A204.1 (cell line): ENCODE measurements at regions not wholly inside any gene's neighbourhood (a gene's known extent, or its start where the extent isn't known, plus 50 kb on each side); places are given as distances from the start of the nearest gene placed in this dataset.

Experiments
- FAIRE-seq: peaks from 2 replicates; lab custom pipeline; 2012; peaks lifted over from hg19 to GRCh38; lab: Jason Lieb, UNC

DNA sequence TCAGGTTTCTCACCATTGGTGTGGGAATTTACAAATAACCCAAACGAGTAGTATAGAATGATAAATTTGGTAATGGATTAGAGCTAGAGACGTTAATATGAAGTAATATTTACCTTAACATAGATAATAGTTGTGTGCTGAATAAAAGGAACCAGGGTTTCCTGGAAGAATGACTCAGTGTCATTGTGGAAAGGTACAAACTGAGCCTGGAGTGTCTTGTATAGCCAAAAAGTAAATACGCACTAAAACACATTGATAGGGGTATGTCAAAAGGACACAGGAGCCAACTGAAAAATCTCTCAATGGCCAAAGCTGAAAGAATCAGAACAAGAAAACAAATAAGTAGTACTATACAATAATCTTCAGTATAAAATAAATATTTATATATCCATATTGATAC lies 363.5 kb downstream of the SLCO4C1 start:
- FAIRE-seq: no peak

DNA sequence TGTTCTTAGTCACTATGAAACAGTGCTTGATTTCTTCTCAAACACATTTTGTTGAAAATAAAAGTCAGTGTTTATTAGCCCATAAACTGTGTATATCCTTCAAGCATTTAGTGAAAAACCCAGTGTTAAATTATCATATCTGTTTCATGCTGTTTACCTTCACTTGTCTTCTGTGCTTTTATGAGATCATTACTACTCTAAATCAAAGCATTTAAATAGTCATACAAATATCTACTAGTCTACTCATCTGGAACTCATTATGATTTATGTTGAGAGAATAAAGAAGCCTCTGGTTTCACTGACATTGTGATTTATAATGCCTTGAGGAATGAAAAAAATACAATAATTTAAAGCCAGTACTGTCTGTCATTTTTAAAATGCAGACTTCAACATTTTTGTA lies 366.5 kb downstream of the SLCO4C1 start:
- no peak for FAIRE-seq

DNA sequence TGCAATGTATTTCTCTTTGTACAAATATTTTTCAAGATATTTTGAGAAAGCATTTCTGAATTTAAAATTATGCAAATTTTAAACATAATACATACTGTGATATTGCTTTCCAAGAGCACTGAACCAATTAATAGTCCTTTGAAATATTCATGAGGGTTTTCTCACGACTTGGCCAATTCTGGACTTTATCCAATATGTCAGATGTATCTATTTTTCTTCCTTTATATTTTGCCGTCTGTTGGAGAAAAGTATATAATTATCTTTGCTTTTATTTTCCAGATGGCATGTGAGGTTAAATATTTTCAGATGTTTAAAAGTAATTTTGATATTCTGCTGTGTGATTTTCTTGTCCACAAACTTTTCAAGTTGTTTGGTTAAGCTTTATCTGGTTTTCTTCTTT lies 378.9 kb downstream of the SLCO4C1 start:
- FAIRE-seq: no peak

DNA sequence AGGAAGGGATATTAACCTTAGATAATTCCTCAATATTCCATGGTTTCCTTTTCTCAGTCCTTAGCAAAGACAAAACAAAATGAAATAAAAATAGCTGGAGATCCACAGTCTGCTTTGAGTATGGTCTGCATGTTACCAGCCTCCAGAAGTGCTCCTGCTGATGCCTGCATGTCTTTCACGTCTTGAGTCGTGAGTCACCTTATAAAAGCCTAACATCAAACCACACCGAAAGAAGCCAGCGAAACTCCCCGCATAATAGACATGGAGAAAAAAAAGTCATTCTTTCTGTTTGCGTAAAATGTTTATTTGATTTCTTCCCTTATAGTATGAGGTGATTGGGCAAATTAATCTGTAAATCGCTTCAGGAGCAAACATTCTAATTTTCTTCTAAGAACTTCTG lies 380.5 kb downstream of the SLCO4C1 start:
- no peak for FAIRE-seq

DNA sequence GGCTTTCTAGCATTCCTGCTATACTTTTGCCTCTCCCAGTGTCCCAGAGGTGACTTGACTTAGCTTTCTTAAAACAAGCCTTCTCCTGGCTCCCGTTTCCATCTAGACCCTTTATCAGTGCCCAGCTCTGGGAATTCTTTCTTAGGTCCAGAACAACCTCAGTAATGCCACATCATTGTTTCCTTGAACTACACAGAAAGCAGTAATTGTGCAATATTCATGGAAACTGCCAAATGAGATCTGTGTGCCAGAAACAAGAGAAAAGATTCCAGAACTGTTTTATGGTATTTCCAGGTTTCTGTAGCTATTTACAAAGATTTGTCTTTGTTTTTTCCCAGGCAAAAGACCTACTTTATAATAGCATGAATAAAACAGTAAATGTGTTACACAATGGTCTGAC lies 391.3 kb downstream of the SLCO4C1 start:
- no peak for FAIRE-seq

DNA sequence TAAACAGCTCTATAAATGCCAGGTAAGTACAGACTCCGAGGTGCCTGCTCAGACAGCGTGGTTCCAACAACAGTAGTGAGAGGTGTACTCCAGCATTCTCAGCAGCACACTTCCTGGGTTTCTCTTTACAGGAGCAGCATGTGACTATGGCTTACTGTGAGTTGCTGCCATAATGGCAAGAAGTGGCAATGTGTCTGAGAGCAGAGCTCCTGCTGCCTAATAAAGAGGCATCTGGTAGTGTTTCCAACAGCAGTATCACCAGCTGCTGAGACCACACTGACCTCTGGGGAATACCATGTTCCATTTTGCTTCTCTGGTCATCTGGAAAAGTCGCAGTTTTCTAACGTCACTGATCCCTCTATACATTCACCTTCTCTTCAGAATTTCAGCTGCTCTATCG lies 398.2 kb downstream of the SLCO4C1 start:
- no peak for FAIRE-seq

DNA sequence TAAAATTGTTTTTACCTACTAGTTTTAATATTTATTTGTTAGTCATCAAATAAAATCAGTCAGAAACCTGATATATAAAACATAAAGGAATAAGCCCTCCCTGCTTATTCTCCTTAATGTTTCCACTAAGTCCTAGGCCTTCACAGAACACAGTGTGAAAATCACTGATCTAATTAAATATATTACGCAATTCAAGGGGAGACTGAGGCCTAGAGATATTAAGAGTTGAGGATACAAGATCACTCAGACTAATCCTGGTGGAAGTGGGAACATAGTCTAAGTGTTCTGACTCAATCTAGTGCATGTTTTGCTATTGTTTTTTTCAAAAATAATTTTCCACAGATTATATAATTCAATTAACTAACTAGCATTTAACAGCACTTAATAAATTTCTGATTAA lies 401.1 kb downstream of the SLCO4C1 start:
- no peak for FAIRE-seq

DNA sequence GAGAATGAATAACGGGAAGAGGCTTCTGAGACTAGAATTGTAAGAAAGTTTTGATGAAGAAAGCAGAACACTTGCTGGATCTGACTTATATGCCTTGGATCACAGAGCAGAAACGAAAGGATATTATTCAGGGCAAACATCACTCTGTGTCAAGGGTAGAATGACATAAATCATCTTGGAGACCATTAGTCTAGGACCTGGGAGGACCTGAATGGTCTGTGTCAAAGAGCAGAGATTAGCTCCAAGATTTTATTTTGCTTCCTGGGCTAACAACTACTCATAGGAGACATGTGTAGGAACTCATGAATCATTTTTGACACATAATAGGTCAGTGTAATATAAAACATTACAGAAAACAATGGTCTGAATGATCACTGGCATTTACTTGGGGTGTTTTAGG lies 417.9 kb downstream of the SLCO4C1 start:
- no peak for FAIRE-seq

DNA sequence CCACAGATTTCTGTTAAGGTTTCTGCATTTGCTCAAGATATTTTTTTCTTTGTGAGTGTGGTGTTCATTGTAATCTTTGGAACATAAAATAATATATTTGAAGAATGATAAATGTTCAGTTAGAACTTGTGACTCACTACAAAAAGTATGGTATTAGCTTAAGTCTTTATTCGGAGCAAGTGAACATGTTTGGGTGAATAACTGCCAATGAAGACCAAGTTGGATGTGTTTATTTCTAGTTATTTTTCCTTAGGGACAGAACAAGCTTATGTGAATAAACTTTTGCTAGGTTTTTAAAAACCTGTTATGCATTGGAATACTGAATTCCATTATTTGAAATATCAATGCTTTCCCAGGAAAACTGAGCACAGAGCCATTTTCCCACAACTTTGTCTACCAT lies 418.6 kb downstream of the SLCO4C1 start:
- no peak for FAIRE-seq

DNA sequence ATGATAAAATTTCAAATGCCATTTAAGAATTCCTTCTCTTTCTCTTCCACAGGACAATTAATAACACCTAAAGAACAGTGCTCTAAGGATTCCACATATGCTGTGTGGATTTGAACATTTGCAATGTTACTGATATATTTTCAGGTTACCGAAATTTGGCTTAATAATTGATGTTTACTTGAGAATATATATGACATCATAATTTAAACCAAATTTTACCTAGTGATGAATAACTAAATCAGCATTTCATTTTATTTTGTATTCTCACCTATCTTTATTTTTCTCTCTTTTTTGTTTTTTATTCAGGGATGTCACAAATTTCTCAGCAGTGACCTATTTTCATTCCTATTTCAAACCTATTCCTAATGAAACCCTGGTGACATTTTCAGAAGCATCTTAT lies 429.6 kb downstream of the SLCO4C1 start:
- no peak for FAIRE-seq

DNA sequence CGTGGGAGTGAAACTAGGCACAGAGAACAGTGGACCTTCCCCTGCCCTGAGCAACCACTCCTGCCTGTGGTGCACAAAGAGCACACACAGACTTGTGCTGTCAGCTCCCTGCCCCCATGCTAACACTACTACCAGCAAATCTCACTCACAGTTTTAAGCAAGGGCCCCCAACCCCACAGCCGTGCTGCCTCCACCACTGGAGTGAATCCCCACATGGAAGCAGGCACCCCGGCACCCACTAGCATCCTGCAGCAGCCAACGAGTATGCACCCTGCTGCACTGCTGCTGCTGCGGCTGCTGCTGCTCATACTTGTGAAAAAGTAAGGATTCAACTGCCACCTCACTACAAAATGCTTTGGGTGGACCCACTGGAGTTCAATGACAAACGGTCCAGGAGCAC lies 435.5 kb downstream of the SLCO4C1 start:
- FAIRE-seq: no peak

DNA sequence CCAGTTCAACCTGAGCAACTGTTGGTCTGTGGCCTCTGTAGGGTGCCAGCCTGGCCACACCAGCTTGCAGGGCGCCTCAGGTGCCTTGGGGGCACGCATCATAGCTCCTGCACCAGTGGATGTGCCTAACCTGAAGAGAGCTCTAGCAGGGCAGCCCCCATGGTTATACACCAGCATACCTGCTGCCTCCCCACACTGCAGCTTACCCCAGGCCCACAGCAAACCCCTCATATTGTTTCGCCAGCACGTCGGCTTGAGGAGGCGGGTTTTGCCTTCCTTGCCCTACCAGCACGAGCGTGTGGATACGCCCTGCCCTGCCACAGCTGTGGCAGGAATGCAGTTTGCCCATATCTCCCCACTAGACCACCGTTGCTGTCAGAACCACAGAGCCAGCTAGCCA lies 435.9 kb downstream of the SLCO4C1 start:
- FAIRE-seq: no peak

DNA sequence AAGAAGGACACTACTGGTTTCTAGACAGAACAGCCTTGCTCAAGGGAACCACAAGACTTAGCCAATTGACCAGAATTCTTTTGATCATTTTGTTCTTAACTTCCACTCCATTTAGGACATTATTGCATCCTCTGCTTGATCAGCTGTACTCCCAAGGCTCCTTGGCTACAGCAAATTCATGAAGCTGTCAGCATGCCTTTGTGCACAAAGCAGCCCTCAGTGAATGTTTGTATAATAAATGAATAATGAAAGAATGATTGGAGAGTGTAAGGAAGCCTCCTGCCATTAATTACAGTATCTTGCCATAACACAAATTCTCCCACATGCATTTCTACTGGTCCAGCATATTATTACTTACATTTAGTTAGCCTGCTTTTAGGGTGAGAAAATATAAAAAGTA lies 449.6 kb downstream of the SLCO4C1 start:
- no peak for FAIRE-seq

DNA sequence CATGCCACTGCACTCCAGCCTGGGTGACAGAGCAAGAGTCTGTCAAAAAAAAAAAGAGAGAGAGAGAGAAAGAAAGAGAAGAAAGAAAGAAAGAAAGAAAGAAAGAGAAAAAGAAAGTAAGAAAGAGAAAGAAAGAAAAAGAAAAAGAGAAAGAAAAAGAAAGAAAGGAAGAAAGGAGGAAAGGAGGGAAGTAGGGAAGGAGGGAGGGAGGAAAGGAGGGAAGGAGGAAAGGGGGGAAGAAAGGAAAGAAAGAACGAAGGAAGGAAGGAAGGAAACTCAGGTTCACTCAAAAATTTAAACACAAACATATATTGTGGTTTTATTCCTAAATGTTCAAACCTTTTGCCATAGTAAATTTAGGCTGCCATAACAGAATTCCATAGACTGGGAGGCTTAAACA lies 453.0 kb downstream of the SLCO4C1 start:
- FAIRE-seq: no peak

DNA sequence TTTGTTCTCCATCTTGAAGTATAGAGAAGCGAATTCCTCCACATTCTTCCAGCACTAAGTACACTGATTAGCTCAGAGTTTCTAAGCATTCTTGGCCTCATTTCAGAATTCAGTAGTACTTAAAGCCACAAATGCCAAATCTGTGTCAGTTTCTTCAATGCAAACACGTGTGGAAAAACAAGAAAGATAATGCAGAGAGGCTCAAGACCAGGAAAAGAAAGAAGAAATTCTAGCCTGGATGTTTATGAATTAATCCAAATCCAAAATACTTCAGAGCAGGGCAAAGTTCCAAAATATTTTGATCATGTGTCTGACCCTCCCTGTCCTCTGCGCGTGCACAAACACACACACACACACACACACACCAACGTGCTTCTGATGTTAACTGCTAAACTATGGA lies 457.6 kb downstream of the SLCO4C1 start:
- no peak for FAIRE-seq

DNA sequence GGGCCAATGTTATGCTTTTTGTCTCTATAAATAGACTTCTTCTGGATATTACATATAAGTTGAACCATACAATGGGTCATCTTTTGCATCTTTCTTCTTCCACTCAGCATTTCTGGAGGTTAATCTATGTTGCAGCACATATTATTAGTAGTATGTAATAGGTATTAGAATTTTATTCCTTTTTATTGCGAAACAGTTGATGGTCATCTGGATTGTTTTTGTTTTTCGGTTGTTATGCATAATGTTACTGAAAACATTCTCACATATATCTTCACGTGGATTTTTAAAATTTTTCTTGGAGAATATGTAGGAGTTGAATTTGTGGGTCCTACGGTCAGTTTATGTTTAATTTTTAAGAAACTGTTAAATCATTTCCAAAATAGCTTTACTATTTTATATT lies 466.8 kb downstream of the SLCO4C1 start:
- no peak for FAIRE-seq

DNA sequence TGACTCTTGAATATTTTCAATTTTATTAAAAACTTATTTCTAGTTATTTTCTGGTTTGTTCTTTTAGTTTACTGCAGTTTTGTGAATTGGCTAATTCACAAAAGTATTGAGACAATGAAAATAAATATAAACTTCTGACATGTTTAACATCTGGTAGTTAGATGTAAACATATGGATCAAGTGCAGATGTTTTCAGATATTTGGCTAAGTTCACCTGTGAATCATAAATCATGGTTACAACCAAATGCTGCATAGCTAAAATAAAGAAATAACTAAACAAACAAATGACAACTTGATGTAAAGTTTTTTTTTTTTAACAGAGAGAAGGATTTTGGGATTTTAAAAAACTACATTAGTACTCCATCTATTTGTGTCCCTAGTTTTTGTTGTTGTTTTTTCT lies 484.6 kb downstream of the SLCO4C1 start:
- no peak for FAIRE-seq

DNA sequence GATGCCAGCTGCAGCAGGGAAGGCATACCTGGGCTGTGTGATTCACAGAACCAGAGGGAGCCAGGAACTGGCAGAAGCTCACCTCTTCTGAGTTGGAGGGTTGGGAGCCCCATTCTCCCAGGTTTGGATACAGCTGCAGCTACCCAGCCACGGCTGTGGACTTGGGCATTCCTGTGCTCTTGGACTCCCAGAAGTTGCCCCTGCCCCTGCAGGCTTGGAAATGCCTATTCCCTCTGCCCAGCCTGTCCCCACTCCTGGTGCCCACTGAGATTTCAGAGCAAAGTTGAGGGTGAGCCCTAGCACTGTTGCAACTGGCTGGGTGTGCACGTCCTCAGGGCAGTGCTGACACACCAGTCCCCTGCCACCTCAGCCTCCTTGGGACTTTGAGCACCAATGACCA lies 489.7 kb downstream of the SLCO4C1 start:
- no peak for FAIRE-seq

DNA sequence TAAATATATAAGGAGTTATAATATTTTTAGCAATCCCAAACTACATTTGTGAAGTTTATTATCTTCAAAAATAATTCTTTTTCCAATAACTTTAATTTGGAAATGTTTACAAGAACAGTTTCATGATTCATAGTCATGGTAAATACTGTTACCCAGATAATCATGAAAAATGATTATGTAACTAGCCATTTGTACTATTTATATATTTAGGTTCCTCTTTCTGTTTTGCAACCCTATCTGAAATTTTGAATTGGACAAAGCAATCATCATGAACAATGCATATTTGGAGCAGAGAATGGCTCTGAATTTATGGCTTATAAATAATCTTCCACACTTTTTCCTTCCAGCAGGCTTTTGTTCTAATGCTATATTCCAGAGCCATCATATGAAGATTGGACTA lies 499.7 kb downstream of the SLCO4C1 start:
- no peak for FAIRE-seq

DNA sequence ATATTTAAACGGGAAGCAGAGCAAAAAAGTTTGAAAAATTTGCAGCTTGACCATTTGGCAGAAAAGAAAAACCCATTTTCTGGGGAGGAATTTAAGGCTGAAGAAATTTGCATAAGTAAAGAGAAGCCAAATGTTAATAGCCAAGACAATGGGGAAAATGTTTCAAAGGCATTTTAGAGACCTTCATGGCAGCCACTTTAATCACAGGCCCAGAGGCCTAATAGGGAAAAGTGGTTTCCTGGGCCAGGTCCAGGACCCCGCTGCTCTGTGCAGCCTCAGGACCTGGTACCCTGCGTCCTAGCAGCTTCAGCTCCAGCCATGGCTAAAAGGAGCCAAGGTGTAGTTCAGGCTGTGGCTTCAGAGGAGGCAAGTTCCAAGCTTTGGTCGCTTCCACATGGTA lies 507.3 kb downstream of the SLCO4C1 start:
- no peak for FAIRE-seq

DNA sequence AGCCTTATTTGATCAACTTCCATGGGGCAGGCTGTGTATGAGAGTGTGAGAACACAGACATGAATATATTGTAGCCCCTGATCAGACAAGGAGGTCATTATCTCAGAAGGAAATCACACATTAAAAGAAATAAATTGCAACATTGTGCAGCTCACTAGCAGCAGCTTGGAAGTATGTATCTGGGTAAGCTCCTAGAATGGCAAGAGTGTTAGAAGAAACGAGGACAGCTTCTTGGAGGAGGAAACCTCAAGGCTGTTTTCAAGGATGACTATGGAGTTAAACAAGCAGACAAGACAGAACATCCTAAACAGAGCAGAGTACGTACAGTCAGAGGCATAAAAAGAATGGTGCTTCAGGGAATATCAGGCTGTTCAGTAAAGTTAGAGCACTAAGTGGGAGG lies 511.0 kb downstream of the SLCO4C1 start:
- FAIRE-seq: no peak

DNA sequence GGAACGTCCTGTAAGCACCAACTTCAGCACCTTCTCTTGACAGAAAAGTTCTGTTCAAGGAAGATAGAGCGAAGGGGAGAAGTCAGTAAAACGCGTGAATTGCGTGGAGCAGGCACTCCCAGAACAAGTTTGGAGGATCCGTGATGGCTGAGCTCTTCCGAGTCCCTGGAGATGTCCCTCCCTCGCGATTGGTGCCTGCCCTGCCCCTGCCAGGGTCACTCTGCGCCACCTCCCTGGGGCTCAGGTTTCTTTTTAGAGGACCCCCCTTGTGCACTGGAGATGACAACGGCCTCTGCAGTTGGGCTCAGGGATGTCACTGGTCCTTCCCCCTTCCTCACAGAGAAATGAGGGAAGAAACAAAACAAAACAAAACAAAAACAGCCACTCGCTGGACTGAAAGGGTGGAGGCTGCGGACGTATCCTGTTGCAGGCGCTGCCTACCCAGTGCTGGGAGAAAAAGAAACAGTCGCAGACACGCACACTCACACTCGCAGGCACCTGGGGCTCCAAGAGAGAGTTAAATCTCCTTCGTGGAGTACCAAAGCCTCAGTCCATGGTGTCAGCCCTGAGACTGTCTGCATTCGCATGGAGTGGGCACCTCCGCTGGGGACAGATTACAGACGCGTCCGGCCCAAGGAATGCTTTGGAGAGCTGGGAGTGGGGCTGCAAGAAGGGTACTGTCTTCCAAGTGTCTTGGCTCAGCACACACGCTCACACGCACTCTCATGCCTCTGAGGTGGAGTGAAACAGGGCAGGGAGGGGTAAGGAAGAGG lies 512.7 kb downstream of the SLCO4C1 start:
- no peak for FAIRE-seq

DNA sequence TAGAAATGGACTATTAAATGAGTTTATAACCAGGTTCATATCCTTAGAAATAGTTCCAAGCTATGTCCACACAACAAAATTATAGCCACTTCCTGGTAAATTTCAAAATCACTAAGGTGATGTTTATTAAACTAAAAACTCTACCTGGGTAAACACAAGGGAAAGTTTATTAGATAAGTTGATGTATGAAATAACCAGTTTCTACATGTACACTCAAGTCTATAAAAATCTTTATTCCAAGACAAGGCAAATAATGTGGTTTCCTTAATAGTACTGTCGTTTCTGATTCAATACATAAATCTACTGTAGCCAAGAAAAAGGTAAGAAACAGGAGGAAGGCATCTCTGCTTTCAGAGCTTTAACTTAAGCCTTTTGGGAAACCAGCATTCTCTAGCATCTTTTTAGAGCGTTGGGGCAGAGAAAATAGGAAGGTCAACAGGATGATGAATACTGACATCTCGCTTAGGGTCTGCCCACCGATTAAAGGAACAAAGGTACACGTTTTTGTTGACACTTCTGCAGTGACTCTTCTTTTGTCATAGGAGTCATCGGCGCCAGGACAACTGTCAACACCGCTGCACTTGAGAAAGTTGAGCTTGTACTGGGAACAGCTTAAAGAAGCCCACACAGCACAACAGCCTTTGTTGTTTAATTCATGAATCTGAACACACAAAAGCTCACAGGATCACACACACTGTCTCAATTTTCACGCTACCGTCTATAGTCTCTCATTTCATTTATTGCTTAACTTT lies 513.6 kb downstream of the SLCO4C1 start:
- FAIRE-seq: no peak

DNA sequence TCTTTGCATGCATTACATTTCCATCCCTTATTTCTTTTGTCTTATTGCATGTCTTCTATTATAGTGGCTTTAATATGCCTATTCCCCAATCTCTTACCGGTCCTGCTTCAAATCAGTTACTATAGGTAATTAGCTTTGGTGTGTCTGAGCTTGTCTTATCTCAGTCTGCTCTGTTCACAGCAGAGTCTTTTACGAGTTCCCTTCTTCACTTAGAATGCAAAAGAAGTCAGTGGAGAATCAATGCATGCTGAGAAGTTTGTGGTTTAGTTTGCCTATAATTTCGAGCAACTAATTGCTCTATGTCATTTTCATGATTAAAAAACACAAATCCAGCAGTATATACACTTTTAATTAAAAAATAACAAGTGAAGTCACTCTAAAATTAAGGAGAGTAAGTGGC lies 545.0 kb downstream of the SLCO4C1 start:
- FAIRE-seq: no peak
